Neural progenitor cell (in vitro differentiated cells): ENCODE measurements at regions not wholly inside any gene's neighbourhood (a gene's known extent, or its start where the extent isn't known, plus 50 kb on each side); places are given as distances from the start of the nearest gene placed in this dataset.

ENCODE experiments used
- EZH2phosphoT487 ChIP-seq: fragments of 200-600 bp; sonication (generic); IDR thresholded peaks from 2 replicates; pipeline ENCODE4 v1.6.1; 2017; ENCODE audit warnings: antibody characterized with exemption
- TF ChIP-seq, protein P1 (sequence below): fragments of 200-600 bp; sonication (generic); IDR thresholded peaks from 2 replicates; pipeline ENCODE4 v1.5.1; 2017; ENCODE audit warnings: antibody characterized with exemption, mild to moderate bottlenecking

DNA sequence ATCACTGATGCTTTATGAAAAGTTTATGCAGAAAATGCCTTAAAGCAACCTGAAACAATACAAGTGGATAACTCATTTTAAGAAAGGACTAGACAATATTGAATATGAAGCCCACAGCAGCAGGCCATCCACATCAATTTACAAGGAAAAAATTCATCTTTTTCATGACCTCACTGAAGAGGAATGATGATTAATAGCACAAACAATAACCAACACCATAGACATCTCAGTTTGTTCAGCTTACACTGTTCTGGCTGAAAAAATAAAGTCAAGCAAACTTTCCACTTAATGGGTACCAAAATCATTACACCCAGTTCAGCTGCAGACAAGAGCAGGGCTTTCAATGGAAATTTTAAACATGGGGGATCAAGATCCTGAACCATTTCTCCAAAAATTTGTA lies 380.6 kb upstream of the NEGR1 start:
- TF ChIP-seq, protein P1, sequence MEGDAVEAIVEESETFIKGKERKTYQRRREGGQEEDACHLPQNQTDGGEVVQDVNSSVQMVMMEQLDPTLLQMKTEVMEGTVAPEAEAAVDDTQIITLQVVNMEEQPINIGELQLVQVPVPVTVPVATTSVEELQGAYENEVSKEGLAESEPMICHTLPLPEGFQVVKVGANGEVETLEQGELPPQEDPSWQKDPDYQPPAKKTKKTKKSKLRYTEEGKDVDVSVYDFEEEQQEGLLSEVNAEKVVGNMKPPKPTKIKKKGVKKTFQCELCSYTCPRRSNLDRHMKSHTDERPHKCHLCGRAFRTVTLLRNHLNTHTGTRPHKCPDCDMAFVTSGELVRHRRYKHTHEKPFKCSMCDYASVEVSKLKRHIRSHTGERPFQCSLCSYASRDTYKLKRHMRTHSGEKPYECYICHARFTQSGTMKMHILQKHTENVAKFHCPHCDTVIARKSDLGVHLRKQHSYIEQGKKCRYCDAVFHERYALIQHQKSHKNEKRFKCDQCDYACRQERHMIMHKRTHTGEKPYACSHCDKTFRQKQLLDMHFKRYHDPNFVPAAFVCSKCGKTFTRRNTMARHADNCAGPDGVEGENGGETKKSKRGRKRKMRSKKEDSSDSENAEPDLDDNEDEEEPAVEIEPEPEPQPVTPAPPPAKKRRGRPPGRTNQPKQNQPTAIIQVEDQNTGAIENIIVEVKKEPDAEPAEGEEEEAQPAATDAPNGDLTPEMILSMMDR = no peak
- TF ChIP-seq EZH2phosphoT487 = no peak
